ENCODE measurements at regions not wholly inside any gene's neighbourhood (a gene's known extent, or its start where the extent isn't known, plus 50 kb on each side); places are given as distances from the start of the nearest gene placed in this dataset.

GRCh38 chr13:70529652-70530051 lies 421.4 kb upstream of the KLHL1 start:
- Histone ChIP-seq H3K27me3 (ENCODE audit: low read depth) (no peaks in the 10 kb centered on the region), H3K36me3 (no peaks in the 10 kb centered on the region), H3K4me3 (no peak overlapping the region), H3K9me3 (no peaks in the 10 kb centered on the region), H3K4me1 (no peaks in the 10 kb centered on the region), H3K27ac (no peak overlapping the region)
- no peak for ATAC-seq
- intact Hi-C loops (cut with DNase I): no loop called here
- no peak for DNase-seq
- no peak for TF ChIP-seq CTCF (IDR thresholded peaks at IDR 0.05)

GRCh38 chr13:70527599-70527998 lies 419.3 kb upstream of the KLHL1 start:
- Histone ChIP-seq H3K4me1 (no peaks in the 10 kb centered on the region), H3K36me3 (no peaks in the 10 kb centered on the region), H3K27me3 (ENCODE audit: low read depth) (no peaks in the 10 kb centered on the region), H3K4me3 (no peak overlapping the region), H3K9me3 (no peaks in the 10 kb centered on the region), H3K27ac (no peak overlapping the region)
- intact Hi-C loops (cut with DNase I): no loop called here
- no peak for DNase-seq
- TF ChIP-seq CTCF (IDR thresholded peaks at IDR 0.05): no peak
- ATAC-seq: no peak

- intact Hi-C loops (cut with DNase I): no loop called here
- ATAC-seq (no peak), DNase-seq (no peak)
These were observed 415.4 kb upstream of the KLHL1 start for GRCh38 chr13:70523622-70524021.

GRCh38 chr13:70520275-70521036 lies 412.2 kb upstream of the KLHL1 start:
- no peak overlapping the region for H3K4me3 ChIP-seq
- H3K27me3 ChIP-seq (ENCODE audit: low read depth): no peaks in the 10 kb centered on the region
- no peaks in the 10 kb centered on the region for H3K4me1 ChIP-seq
- ATAC-seq (no peak), DNase-seq (no peak)
- H3K27ac ChIP-seq: no peak overlapping the region
- TF ChIP-seq CTCF (IDR thresholded peaks at IDR 0.05): no peak
- no peaks in the 10 kb centered on the region for H3K9me3 ChIP-seq
- intact Hi-C loops (cut with DNase I): no loop called here
- no peaks in the 10 kb centered on the region for H3K36me3 ChIP-seq

More at GRCh38 chr13:70523622-70524021, 415.4 kb upstream of the KLHL1 start:
- no peaks in the 10 kb centered on the region for H3K9me3 ChIP-seq
- H3K36me3 ChIP-seq: no peaks in the 10 kb centered on the region
- no peak for TF ChIP-seq CTCF (IDR thresholded peaks at IDR 0.05)
- no peaks in the 10 kb centered on the region for H3K4me1 ChIP-seq
- H3K27ac ChIP-seq: no peak overlapping the region
- no peak overlapping the region for H3K4me3 ChIP-seq
- no peaks in the 10 kb centered on the region for H3K27me3 ChIP-seq (ENCODE audit: low read depth)

GRCh38 chr13:70518081-70518480 lies 409.8 kb upstream of the KLHL1 start:
- H3K9me3 ChIP-seq: no peaks in the 10 kb centered on the region
- no peak overlapping the region for H3K4me3 ChIP-seq
- H3K27me3 ChIP-seq (ENCODE audit: low read depth): no peaks in the 10 kb centered on the region
- H3K36me3 ChIP-seq: no peaks in the 10 kb centered on the region
- intact Hi-C loops (cut with DNase I): no loop called here
- ATAC-seq (no peak), DNase-seq (no peak)
- no peak overlapping the region for H3K27ac ChIP-seq
- no peak for TF ChIP-seq CTCF (IDR thresholded peaks at IDR 0.05)
- no peaks in the 10 kb centered on the region for H3K4me1 ChIP-seq
